Skin of body (tissue), 1 donor: ENCODE measurements at regions not wholly inside any gene's neighbourhood (a gene's known extent, or its start where the extent isn't known, plus 50 kb on each side); places are given as distances from the start of the nearest gene placed in this dataset.

Source experiments
- DNase-seq: peaks from one replicate; lab custom pipeline; 2025; lab: John Stamatoyannopoulos, UW

GRCh38 chr5:2251298-2251697 lies 368.6 kb upstream of the IRX4 start:
- no peak for DNase-seq

DNA sequence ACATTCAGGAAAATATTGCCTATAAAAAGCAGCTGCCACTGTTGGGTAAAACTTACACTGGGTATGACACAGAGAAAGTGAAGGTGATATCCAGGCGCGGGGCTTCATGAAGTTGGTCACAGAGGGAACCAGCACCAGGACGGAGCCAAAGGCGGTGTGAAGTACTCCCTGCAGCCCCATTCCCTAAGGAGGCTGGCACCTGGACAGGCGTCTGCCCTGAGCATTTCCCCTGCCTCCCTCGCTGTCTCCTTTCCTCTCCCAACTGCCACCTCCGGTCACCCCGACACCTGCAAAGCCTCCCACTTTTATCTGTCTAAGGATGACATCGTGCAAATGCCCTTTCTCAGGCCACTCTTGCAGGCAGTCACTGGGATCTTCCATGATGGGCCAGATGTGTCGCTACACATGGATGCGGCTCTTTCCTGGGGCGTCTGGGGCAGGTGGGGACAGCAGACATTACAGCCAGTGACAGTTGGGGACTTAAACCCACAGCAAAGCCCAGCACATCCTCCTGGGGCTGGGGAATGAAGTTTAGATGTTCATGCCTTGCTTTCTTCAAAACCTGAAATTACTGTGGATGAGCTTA lies 367.7 kb upstream of the IRX4 start:
- no peak for DNase-seq

GRCh38 chr5:2249442-2249841 lies 366.7 kb upstream of the IRX4 start:
- no peak for DNase-seq

DNA sequence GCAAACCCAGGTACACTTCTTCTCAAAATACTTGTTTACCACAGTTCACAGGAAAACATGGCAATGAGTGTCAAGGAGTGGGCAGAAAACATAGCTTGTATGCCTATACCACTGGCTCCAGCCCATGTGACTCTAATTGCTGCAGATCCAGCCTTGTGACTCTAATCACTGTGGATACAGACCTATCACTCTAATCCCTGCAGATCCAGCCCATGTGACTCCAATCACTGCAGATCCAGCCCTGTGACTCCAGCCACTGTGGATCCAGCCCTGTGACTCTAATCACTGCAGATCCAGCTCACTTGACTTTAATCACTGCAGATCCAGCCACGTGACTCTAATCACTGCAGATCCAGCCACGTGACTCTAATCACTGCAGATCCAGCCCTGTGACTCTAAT lies 366.3 kb upstream of the IRX4 start:
- DNase-seq, result no peak

- DNase-seq, result no peak
These were observed 359.8 kb upstream of the IRX4 start for GRCh38 chr5:2242539-2242938.

- DNase-seq, result no peak
These were observed 359.1 kb upstream of the IRX4 start for GRCh38 chr5:2241842-2242241.

DNA sequence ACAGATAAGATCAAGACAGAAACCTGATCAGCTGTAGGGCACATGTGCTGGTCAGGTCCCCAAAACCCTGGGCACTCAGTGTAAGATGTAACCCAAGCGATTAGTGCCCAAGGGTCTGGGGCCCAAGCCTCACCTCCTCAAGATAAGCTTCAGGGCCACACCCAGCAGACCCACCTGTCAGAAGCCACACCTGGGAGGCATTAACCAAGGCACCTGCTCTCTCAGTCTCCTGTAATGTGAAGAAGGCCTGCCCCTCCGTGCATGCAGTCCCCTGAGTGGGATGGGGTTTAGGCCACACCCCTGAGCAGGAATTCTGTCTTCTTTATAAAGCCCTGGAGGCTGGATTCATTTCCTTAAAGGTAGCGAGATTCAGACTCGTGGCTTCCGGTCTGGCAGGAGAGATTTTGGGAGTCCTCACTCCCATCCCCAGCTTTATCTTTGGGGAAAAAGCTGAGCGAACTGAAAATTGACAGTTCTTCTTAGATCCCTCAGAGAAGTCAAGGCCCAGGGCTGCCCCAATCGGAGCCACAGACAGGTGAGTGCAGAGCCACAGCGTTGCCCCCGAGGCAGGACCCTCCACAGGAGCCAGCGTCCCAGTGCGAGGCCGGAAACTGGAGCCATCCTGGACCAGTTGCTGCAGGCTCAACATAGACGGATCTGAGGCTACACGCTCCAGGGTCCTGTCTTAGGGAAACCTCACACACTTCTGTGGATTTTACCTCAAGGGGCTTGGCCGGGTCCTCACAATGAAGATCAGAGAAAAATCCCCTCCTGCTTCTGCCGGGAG lies 357.6 kb upstream of the IRX4 start:
- no peak for DNase-seq

DNA sequence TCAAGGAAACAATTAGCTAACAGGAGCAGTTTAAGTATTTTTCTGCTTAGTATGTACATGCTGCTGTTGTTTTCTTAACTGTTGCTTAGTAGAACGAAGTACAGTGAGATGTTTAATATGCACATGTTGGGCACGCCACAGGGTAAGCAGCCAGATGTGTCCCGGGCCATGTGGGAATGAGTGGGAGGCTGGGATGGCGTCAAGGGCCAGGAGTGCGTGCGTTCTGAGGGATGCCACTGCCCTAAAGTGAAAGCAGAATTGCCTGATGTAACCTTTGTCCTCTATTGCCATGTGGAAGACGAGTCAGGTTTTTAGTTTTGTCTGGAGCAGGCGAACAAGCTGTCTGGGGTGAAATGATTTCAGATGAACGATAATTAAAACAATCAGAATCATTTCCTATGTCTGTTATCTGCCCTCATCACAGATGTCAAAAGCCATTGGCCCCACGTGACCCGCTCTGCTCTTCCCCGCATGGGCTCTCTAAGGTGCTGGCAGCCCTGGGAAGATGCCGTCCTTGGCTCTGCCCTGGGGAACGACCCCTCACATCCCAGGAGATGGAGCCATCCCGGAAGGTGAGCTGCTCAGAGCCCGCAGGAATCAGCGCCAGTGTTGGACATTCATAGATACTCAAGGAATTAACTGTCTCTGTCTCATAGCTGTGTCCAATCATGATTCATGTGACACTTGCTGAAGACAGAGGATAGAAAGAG lies 356.6 kb upstream of the IRX4 start:
- DNase-seq, result peak; percentile 75

DNA sequence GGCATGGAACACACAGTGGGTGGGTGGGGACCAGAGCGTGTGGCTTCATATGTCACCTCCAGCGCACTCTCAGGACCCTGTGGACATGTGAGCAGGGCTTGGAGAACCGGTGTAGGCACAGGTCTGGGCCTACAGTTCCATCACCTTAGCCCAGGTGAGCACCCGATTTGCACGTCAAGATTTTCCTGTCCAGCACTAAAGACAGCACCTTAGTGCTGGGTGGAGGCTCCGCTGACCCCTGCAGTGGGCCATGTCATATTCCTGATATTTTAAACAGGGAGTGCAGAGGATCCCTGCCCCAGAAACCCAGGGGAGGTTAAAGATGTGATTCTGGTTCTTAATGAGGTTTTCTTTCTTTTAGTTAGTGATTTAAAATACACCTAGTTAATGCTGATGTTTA lies 356.0 kb upstream of the IRX4 start:
- DNase-seq, result no peak

DNA sequence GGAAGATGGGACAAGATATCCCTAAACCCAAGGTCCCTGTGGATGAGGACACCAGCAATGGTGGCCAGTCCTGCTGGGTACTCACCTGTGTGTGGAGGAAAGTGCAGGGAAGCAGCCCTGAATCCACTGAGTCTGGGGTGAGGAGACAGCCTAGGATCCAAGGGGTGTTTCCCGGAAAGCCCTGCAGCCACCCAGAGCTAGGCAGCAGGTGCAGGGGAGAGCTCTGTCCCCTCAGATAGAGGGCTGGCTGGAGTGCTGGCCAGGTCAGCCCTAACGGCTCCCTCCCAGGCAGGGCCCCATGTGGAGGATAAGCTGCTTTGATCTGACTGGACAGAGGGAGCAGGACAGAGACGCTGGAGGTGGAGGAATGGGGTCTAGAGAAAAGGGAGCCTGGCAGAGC lies 344.7 kb upstream of the IRX4 start:
- no peak for DNase-seq

DNA sequence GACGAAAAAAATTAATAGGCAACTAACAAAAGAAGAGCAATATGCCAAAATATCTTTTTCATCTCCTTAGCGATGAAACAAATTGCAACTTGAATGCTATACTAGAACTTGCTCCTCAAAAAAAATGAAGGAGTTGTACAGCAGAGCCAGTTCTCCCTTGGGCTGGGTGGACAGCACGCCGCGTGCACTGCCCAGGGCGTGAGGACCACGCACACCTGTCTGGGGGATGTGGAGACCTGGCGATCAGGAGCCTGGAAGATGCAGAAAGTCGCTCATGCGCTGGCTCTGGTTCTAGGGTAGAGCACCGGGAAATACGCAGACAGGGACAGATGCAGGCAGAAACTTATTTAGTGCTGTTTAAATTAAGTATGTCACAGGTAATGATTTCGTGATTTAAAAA lies 342.0 kb upstream of the IRX4 start:
- DNase-seq, result no peak

DNA sequence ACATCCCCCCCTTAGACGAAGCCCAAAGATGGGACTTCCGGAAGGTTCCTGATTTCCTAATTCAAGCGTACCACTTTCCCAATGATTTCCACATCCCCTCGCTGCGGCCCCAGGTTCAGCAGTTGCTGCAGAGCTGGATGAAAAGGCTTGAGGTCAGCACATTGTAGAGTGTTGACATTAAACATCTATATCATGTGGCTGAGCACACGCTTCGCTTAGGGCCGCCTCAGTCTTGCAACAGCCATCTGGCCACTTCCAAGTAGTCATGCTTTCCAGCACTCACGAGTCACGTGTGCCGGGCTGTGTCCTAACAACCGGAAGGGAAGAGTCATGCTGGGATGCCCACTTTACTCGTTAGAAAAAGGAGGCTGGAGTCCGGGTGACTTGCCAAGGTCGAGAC lies 340.6 kb upstream of the IRX4 start:
- DNase-seq, result no peak

- DNase-seq, result no peak
These were observed 339.7 kb upstream of the IRX4 start for GRCh38 chr5:2222246-2222992.

DNA sequence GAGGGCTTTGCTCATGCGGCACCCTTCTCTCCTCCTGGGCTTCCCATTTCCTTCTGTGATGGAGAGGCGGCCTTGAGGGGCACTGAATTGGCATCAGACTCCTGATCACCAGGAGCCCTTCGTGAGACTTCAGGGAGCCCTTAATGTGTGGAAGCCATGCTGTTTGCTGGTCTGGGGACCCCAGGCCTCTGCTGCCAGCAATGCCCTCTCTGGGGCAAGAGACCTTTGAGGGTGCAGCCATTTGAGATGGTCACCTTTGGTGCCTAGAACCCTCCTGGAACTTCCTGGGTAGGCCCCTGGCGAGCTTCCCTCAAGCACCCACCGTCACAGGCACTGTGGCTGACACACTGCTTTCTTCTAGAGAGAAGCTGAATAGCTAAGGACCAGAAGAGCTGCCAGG lies 338.7 kb upstream of the IRX4 start:
- DNase-seq, result no peak

DNA sequence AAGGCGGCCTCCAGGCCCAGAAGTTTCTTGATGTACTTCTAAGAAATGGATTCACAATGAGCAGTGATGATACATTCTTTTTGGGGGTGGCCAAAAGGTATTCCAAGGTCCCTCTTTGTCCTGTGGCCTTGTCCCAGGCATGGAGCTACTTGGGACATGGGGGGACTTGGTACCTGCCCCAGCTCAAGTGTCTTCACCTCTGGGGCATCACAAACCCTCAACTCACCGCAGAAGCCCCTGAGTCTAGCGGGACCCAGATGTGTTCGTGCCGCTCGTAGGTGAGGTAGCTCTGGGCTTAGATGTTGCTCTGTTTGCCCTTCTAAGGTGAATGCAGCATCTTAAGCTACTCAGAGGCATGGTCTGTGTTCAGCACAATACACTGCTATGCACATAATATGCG lies 338.0 kb upstream of the IRX4 start:
- DNase-seq, result no peak

DNA sequence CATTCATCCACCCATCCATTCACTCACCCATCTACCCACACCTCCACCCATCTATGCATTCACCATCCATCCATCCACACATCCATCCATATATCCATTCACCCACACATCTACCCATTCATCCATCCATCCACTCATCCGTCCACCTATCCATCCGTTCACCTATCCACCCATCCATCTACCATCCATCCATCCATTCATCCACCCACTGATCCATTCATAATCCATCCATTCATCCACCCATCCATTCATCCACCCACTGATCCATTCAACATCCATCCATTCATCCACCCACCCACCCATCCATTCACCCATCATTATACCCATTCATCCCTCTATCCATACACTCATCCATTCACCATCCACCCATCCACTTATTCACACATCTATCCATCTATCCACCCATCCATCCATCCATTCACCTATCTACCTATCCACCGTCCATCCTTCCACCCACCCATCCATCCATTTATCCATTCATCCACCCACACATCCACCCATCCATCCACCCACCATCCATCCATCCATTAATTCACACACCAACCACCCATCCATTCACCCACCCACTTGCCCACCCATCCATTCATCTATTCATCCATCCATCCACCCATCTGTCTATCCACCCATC lies 336.5 kb upstream of the IRX4 start:
- DNase-seq, result no peak

DNA sequence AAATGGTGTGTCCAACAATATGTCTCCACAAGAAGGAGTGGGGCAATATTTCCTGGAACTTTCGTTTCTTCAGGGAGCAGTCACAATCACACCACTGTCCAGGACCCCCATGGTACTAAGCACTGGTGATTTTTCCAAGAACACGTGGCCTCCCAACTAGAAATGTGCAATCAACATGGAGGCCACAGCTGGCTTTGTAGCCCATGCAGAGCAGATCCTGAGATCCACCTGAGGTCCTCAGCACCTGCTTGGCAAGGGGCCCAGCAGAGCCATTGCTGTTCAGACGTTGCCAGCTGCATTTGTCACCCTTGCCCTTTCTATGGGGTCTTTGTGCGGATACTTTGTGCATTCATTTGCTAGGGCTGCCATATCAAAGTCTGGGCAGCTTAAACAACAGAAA lies 334.5 kb upstream of the IRX4 start:
- no peak for DNase-seq

DNA sequence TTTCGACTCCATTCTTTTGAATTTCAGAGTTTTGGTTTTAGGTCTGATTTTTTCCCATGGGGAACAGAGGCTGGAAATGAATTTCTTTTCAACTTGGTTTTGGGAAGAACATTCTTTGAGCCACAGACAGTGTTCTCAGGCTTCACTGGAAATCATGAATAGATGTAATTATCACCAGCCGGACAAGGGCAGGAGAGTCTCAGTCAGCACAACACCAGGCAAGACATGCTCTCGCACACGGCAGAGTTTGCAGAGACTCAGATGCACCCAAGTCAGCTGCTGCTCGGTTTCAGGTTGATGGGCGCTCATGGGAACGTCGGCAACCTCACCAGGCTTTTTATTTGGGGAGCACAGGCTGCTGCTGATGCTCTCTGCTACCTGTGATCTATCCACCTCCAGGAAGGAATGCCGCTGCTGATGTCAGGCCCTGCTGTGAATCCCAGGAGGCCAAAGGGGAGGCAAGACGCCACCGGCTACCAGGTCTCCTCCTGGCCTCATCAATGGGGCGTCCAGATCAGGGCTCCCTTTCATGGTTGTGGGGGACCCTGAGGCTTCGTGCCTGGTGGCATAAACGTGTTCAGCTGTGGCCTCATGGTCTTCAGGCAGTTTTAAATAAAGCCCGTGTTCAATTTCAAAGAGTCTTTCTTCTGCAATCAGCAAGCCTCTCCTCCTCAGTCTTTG lies 332.3 kb upstream of the IRX4 start:
- DNase-seq, result no peak

DNA sequence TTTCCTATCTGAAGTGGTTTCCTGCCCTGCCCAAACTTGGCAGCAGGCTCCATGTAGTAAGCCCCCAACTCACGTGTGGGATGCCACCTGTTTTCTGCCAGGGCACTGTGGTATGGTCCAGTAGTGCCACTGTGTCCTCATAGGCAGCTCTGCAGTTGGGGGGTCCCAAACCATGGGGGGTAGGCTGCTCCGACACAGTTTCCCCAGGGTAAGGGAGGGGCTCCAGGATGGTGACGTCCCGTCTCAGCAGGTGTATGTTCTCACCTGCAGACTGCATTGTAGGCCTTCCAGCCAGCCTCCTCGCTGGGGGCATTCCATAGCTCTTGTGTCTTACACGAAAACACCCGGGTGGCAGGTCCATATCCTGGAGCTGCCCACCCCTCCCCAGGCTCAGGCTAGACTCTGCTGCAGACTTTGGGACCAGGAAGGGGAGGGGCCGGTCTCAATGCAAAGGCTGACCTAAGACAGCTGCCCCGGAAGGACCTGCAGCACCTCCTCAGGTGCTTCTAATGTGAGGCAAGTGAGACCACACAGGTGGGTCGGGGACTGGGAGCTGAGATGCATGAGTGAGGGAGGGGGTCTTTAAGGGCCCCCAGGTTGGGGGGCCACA lies 330.5 kb upstream of the IRX4 start:
- no peak for DNase-seq

- no peak for DNase-seq
These were observed 329.8 kb upstream of the IRX4 start for GRCh38 chr5:2212481-2212880.

DNA sequence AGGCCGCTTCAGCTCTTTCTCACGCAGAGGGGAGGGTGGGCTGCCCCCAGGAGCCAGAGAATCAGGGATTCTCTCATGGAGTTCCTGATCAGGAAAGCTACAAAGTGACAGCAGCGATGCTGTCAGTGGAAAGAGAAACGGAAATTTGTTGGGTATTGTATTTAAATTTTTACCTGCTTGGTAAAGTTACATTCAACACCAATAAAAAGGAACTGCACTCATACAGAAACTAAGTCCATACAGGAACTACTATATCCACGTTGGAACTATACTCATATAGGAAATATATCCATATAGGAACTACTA lies 325.5 kb upstream of the IRX4 start:
- DNase-seq, result no peak
